GM13976 (cell line): ENCODE measurements at regions not wholly inside any gene's neighbourhood (a gene's known extent, or its start where the extent isn't known, plus 50 kb on each side); places are given as distances from the start of the nearest gene placed in this dataset.

Source experiments
- DNase-seq: peaks from one replicate; pipeline ENCODE4 v3.0.0; 2012; ENCODE audit warnings: low spot score
- CTCF ChIP-seq: IDR thresholded peaks from 2 replicates; pipeline ENCODE4 v1.5.1; 2012; ENCODE audit warnings: borderline replicate concordance, mild to moderate bottlenecking; ENCODE audit not compliant: insufficient read depth; ENCODE audit errors: extremely low read depth, missing control alignments, control extremely low read depth
- in situ Hi-C: fragments of 300-500 bp; cut with MboI; formaldehyde crosslinking; loops from one replicate; pipeline ENCODE4 v1.12.0; 2022; ENCODE audit warnings: low sequenced_read_pairs, mixed read lengths, inconsistent platforms; ENCODE audit not compliant: unreplicated experiment

- in situ Hi-C loops: no loop called here
- no peak for TF ChIP-seq CTCF
- no peak for DNase-seq
Measured at GRCh38 chr5:2629045-2629444, 122.4 kb downstream of the IRX2 start.

- TF ChIP-seq CTCF: no peak
- in situ Hi-C loops: no loop called here
- no peak for DNase-seq
Measured at GRCh38 chr5:2627867-2628266, 123.6 kb downstream of the IRX2 start.

GRCh38 chr5:2626572-2626971, 124.9 kb downstream of the IRX2 start:
- TF ChIP-seq CTCF: no peak
- in situ Hi-C loops: no loop called here
- DNase-seq: no peak

GRCh38 chr5:2622866-2623265, 128.6 kb downstream of the IRX2 start:
- no peak for TF ChIP-seq CTCF
- in situ Hi-C loops: no loop called here
- DNase-seq: no peak

DNA sequence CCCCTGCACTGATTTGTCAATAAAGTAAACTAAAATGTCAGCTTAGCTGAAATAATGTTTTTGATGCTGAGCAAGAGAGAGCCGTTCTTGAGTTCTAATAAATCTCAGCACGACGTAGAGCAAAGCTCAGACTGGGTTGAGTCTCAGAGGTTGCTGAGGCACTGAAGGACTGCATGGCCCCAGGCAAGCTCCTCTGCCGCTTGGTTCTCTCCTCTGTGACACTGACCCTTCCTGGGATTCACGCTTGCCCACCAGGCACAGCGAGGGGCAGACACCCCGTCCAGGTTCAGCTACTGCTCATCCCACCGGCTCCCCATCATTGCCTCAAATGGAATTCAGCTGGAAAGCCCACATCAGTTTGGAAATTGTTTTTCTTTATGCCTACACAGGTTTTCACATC, 129.8 kb downstream of the IRX2 start:
- no peak for TF ChIP-seq CTCF
- in situ Hi-C loops: no loop called here
- DNase-seq: no peak

DNA sequence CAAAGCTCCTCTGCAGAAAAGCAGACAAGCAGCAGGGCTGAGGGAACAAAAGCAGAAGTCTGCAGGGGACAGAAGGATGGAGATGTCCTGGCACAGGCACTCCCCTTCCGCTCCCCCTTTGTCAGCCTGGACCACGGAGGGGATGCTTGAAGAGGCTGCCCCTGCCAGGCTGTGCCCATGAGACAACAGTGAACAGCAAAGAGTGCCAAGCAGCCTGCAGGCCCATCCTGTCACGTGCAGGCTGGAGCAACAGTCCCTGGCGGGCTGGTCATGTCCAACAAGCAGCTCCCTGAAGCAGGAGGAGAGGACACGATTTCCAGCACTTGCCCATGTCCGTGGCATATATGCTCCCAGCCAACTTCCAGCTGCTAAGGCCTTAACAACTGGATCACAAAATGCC, 132.3 kb downstream of the IRX2 start:
- TF ChIP-seq CTCF: no peak
- no peak for DNase-seq
- in situ Hi-C loops: no loop called here

- DNase-seq: no peak
- TF ChIP-seq CTCF: no peak
- in situ Hi-C loops: no loop called here
Measured at GRCh38 chr5:2617461-2617860, 134.0 kb downstream of the IRX2 start.
